K562 (cell line): ENCODE measurements at regions not wholly inside any gene's neighbourhood (a gene's known extent, or its start where the extent isn't known, plus 50 kb on each side); places are given as distances from the start of the nearest gene placed in this dataset.

Source experiments
- ATAC-seq: fragments of 200-7000 bp; cut with Tn5 transposase; 3 replicates; pipeline ENCODE4 v1.9.1; 2020; ENCODE audit warnings: moderate library complexity
- BruUV-seq: library from RNA; stranded (reverse); fragments of 400-500 nt; replicated peaks from 2 replicates; lab custom pipeline; 2021; lab: Mats Ljungman, UMichigan
- CTCF ChIA-PET: fragments of 300-600 bp; formaldehyde crosslinking; extraction: SDS; loops from one replicate; lab custom pipeline; 2021; ENCODE audit warnings: low intra/inter-chr PET ratio; lab: Yijun Ruan, JAX
- POLR2A ChIA-PET: fragments of 300-600, 350-650 bp; sonication (Branson Sonifier 250); formaldehyde crosslinking; extraction: SDS; loops from one replicate; lab custom pipeline; 2021; ENCODE audit warnings: antibody characterized with exemption, inconsistent platforms; lab: Yijun Ruan, JAX
- DNase-seq, 4 experiments: peaks; one replicate each; pipeline versions ENCODE4 v3.0.0 to v3.0.0-alpha.2; 2011 to 2018; ENCODE audit warnings: low spot score in 3 of 4, mixed read lengths in 3 of 4; ENCODE audit errors: extremely low read depth in 1 of 4
- FAIRE-seq: peaks from 2 replicates; lab custom pipeline; 2011; peaks lifted over from hg19 to GRCh38; lab: Jason Lieb, UNC
- H2AFZ ChIP-seq: 2 replicates; pipeline ENCODE4 v1.6.0; 2011; ENCODE audit warnings: low read depth, low read length, control low read depth, inconsistent platforms
- H3K27ac ChIP-seq: fragments of 200-600 bp; 3 replicates; pipeline ENCODE4 v1.8.0; 2011; ENCODE audit warnings: low read depth, mild to moderate bottlenecking, control low read depth, inconsistent platforms, low read length, moderate library complexity, mixed read lengths; ENCODE audit errors: extremely low read depth
- H3K27me3 ChIP-seq, 2 experiments: fragments of 300-600 bp in 1 of 2; 2 replicates in 1 of 2; 3 replicates in 1 of 2; pipeline versions ENCODE4 v1.6.0 to v1.8.0; 2011; ENCODE audit warnings: inconsistent platforms in 2 of 2, low read length in 2 of 2, mild to moderate bottlenecking in 1 of 2, mixed read lengths in 1 of 2, moderate library complexity in 1 of 2; ENCODE audit not compliant: control insufficient read depth in 2 of 2, insufficient read depth in 2 of 2
- H3K36me3 ChIP-seq: fragments of 300-600 bp; 3 replicates; pipeline ENCODE4 v1.8.0; 2011; ENCODE audit warnings: mild to moderate bottlenecking, low read length, inconsistent platforms; ENCODE audit not compliant: control insufficient read depth, insufficient read depth
- H3K4me1 ChIP-seq, 2 experiments: fragments of 200-600 bp in 1 of 2; replicated peaks in 1 of 2; 2 replicates in 1 of 2; 3 replicates in 1 of 2; pipeline versions ENCODE4 v1.5.1 to v1.8.0; 2011; ENCODE audit warnings: inconsistent platforms in 2 of 2, low read length in 2 of 2, mild to moderate bottlenecking in 1 of 2, mixed read lengths in 1 of 2, moderate library complexity in 1 of 2; ENCODE audit not compliant: control insufficient read depth in 2 of 2, insufficient read depth in 2 of 2
- H3K4me2 ChIP-seq: 2 replicates; pipeline ENCODE4 v1.6.1; 2011; ENCODE audit warnings: low read length, control low read depth, inconsistent platforms, mixed read lengths; ENCODE audit not compliant: insufficient read depth
- H3K4me3 ChIP-seq: fragments of 200-600 bp; sonication (generic), shearing (Covaris generic); 2 replicates; pipeline ENCODE4 v1.5.1; 2016; ENCODE audit warnings: control low read depth, inconsistent platforms
- H3K79me2 ChIP-seq: fragments of 200-600 bp; 3 replicates; pipeline ENCODE4 v1.8.0; 2011; ENCODE audit warnings: low read length, inconsistent platforms; ENCODE audit not compliant: control insufficient read depth, insufficient read depth
- H3K9ac ChIP-seq, 2 experiments: 2 replicates each; pipeline versions ENCODE4 v1.6.0 to v1.6.1; 2011; ENCODE audit warnings: low read depth in 2 of 2, low read length in 2 of 2, control low read depth in 1 of 2, inconsistent platforms in 1 of 2, mild to moderate bottlenecking in 1 of 2, mixed read lengths in 1 of 2; ENCODE audit not compliant: insufficient read depth in 1 of 2
- H3K9me1 ChIP-seq: one replicate; pipeline ENCODE4 v1.6.0; 2011; ENCODE audit warnings: inconsistent platforms, mild to moderate bottlenecking, low read length, moderate library complexity; ENCODE audit not compliant: control insufficient read depth, insufficient read depth
- H3K9me3 ChIP-seq: replicated peaks from 2 replicates; pipeline ENCODE4 v1.5.1; 2011; ENCODE audit warnings: low read depth, low read length, inconsistent platforms; ENCODE audit not compliant: control insufficient read depth, insufficient read depth
- H4K20me1 ChIP-seq: replicated peaks from 2 replicates; pipeline ENCODE4 v1.6.1; 2011; ENCODE audit warnings: low read length, inconsistent platforms, mixed read lengths; ENCODE audit not compliant: control insufficient read depth, insufficient read depth
- BACH1 ChIP-seq: fragments of 200-800 bp; sonication (Bioruptor generic); IDR thresholded peaks from 2 replicates; pipeline ENCODE4 v1.6.1; 2016; ENCODE audit warnings: missing genetic modification characterization, missing compliant biosample characterization
- DACH1 ChIP-seq: fragments of 450-650 bp; IDR thresholded peaks from 2 replicates; pipeline ENCODE4 v1.6.1; 2018; ENCODE audit not compliant: partially characterized antibody
- DEAF1 ChIP-seq: fragments of 450-650 bp; formaldehyde crosslinking; IDR thresholded peaks from 2 replicates; pipeline ENCODE4 v1.4.0; 2020; ENCODE audit warnings: mild to moderate bottlenecking, moderate library complexity
- ELK1 ChIP-seq: sonication (generic); formaldehyde crosslinking; IDR thresholded peaks from 2 replicates; pipeline ENCODE4 v1.8.1; 2022; ENCODE audit warnings: missing genetic modification reagents
- FOXJ2 ChIP-seq: fragments of 200-800 bp; sonication (Bioruptor generic); IDR thresholded peaks from 2 replicates; pipeline ENCODE4 v1.6.1; 2016; ENCODE audit warnings: missing genetic modification characterization, missing compliant biosample characterization
- FOXO4 ChIP-seq: fragments of 450-650 bp; formaldehyde crosslinking; IDR thresholded peaks from 2 replicates; pipeline ENCODE4 v1.4.0; 2020; ENCODE audit warnings: mild to moderate bottlenecking, moderate library complexity
- FUS ChIP-seq: fragments of 200-400 bp; formaldehyde crosslinking; optimal IDR thresholded peaks from 2 replicates; pipeline ENCODE3; 2017; ENCODE audit warnings: low read depth, low read length
- GTF2F1 ChIP-seq: IDR thresholded peaks from 2 replicates; pipeline ENCODE4 v1.6.1; 2011; ENCODE audit warnings: low read depth, low read length, improper control_type of control experiment
- HDAC6 ChIP-seq: IDR thresholded peaks from 2 replicates; pipeline ENCODE4 v1.6.1; 2012; ENCODE audit warnings: low read depth, mild to moderate bottlenecking, control low read depth, inconsistent platforms, low read length, moderate library complexity
- LEF1 ChIP-seq: fragments of 450-650 bp; IDR thresholded peaks from 2 replicates; pipeline ENCODE4 v1.6.1; 2016; ENCODE audit warnings: mild to moderate bottlenecking
- MLLT1 ChIP-seq, 2 experiments: fragments of 450-650 bp; IDR thresholded peaks; 2 replicates each; pipeline ENCODE4 v1.6.1; 2016
- STAT5A ChIP-seq: IDR thresholded peaks from 2 replicates; pipeline ENCODE4 v1.6.1; 2012; ENCODE audit warnings: low read length, inconsistent platforms, borderline replicate concordance
- TOE1 ChIP-seq, 2 experiments: fragments of 450-650 bp in 1 of 2; sonication (generic) in 1 of 2; formaldehyde crosslinking in 1 of 2; IDR thresholded peaks; 2 replicates each; pipeline versions ENCODE4 v1.7.1 to v1.8.0; 2016 to 2022; ENCODE audit warnings: borderline replicate concordance in 2 of 2, mild to moderate bottlenecking in 2 of 2, antibody characterized with exemption in 1 of 2, inconsistent platforms in 1 of 2, low read depth in 1 of 2, missing genetic modification reagents in 1 of 2, moderate library complexity in 1 of 2
- ZBTB33 ChIP-seq: sonication (generic); formaldehyde crosslinking; IDR thresholded peaks from 2 replicates; pipeline ENCODE4 v1.8.1; 2023; ENCODE audit warnings: mild to moderate bottlenecking, missing genetic modification reagents
- in situ Hi-C: fragments of 300-500 bp; cut with MboI; formaldehyde crosslinking; loops from 4 replicates; pipeline ENCODE4 v1.15.0; 2018; ENCODE audit warnings: inconsistent platforms, mixed read lengths
- intact Hi-C: fragments of 100-400 bp; cut with micrococcal nuclease; formaldehyde crosslinking; loops from 2 replicates; pipeline ENCODE4 v1.14.2; 2022

GRCh38 chr18:2083691-2084090 is 487.6 kb downstream of the METTL4 start (continued):
- TF ChIP-seq ELK1 (CRISPR knock-in tag) (no peak), LEF1 (no peak), DEAF1 (CRISPR knock-in tag) (peak; percentile 57; the same call in 1 of the 2 replicates), MLLT1 (IDR thresholded peaks at IDR 0.05) (no peak), DACH1 (peak; percentile 33), HDAC6 (no peak)

- H3K27me3 ChIP-seq: no peaks in the 10 kb centered on the region
- CTCF ChIA-PET: no interaction called here
- POLR2A ChIA-PET: interaction anchor here (1.1 kb wide), 1 partner anchor 373 kb away, joined by 3 read pairs; no protein-coding TSS in a partner anchor
- TF ChIP-seq ZBTB33 (no peak), GTF2F1 (no peak), FUS (no peak), STAT5A (no peak), FOXJ2 (tag) (no peak), BACH1 (tag) (no peak), TOE1 (IDR thresholded peaks at IDR 0.05; ENCODE audit: borderline replicate concordance) (no peak), TOE1 (CRISPR knock-in tag; IDR thresholded peaks at IDR 0.05; ENCODE audit: borderline replicate concordance, low read depth) (no peak), FOXO4 (no peak)
Measured at GRCh38 chr18:2086439-2086838, 484.9 kb downstream of the METTL4 start.

More at GRCh38 chr18:2086439-2086838, 484.9 kb downstream of the METTL4 start:
- intact Hi-C loops: loop anchor here (10.0 kb wide), 2 partner anchors 502 to 1222 kb away; no protein-coding TSS in a partner anchor
- H3K4me1 ChIP-seq: no peaks in the 10 kb centered on the region
- BruUV-seq: no TSS peak
- H2AFZ ChIP-seq: no peak overlapping the region
- no peaks in the 10 kb centered on the region for H3K9me3 ChIP-seq
- H3K27ac ChIP-seq: no peak overlapping the region
- H3K79me2 ChIP-seq: no peaks in the 10 kb centered on the region
- H4K20me1 ChIP-seq: no peaks in the 10 kb centered on the region
- H3K36me3 ChIP-seq: no peaks in the 10 kb centered on the region
- DNase-seq: no peak
- in situ Hi-C loops: no loop called here
- no peak for FAIRE-seq
- ATAC-seq: no peak
- H3K4me3 ChIP-seq: no peak overlapping the region
- H3K9me1 ChIP-seq: no peaks in the 10 kb centered on the region
- H3K4me2 ChIP-seq: no peak overlapping the region
- H3K9ac ChIP-seq: no peak overlapping the region
